Activated T-helper 1 cell treated with anti-CD3 and anti-CD28 coated beads, Interleukin-2, amount 50 U/mL, for 16 hours (primary cell): ENCODE measurements at regions not wholly inside any gene's neighbourhood (a gene's known extent, or its start where the extent isn't known, plus 50 kb on each side); places are given as distances from the start of the nearest gene placed in this dataset.

ENCODE experiments used
- DNase-seq, 2 donors: peaks; one replicate each; pipeline ENCODE4 v3.0.0-alpha.2; 2020; ENCODE audit warnings: low read depth in 1 of 2, low spot score in 1 of 2

- DNase-seq: no peak
Observed at GRCh38 chr13:74820809-74821208, 661.2 kb downstream of the TBC1D4 start.

GRCh38 chr13:74819549-74819948, 662.4 kb downstream of the TBC1D4 start:
- DNase-seq: no peak

GRCh38 chr13:74816737-74817136, 665.2 kb downstream of the TBC1D4 start:
- no peak for DNase-seq

GRCh38 chr13:74796157-74796556, 662.0 kb upstream of the KLF12 start:
- no peak for DNase-seq

- DNase-seq: no peak
Observed at GRCh38 chr13:74795526-74795925, 661.3 kb upstream of the KLF12 start.

GRCh38 chr13:74794582-74794981, 660.4 kb upstream of the KLF12 start:
- DNase-seq: no peak

- DNase-seq: no peak
Observed at GRCh38 chr13:74794147-74794546, 659.9 kb upstream of the KLF12 start.

GRCh38 chr13:74784959-74785358, 650.8 kb upstream of the KLF12 start:
- no peak for DNase-seq

- no peak for DNase-seq
Observed at GRCh38 chr13:74778946-74779345, 644.7 kb upstream of the KLF12 start.

- no peak for DNase-seq
Observed at GRCh38 chr13:74778087-74778486, 643.9 kb upstream of the KLF12 start.

- no peak for DNase-seq
Observed at GRCh38 chr13:74774264-74774663, 640.1 kb upstream of the KLF12 start.

GRCh38 chr13:74773248-74773647, 639.0 kb upstream of the KLF12 start:
- DNase-seq: no peak

- no peak for DNase-seq
Observed at GRCh38 chr13:74771964-74772363, 637.8 kb upstream of the KLF12 start.

- DNase-seq: no peak
Observed at GRCh38 chr13:74770361-74770760, 636.2 kb upstream of the KLF12 start.

- no peak for DNase-seq
Observed at GRCh38 chr13:74769333-74769732, 635.1 kb upstream of the KLF12 start.

- no peak for DNase-seq
Observed at GRCh38 chr13:74768521-74769085, 634.4 kb upstream of the KLF12 start.

- DNase-seq: no peak
Observed at GRCh38 chr13:74767050-74767449, 632.8 kb upstream of the KLF12 start.

- no peak for DNase-seq
Observed at GRCh38 chr13:74765955-74766354, 631.8 kb upstream of the KLF12 start.

- DNase-seq: no peak
Observed at GRCh38 chr13:74761801-74762757, 627.9 kb upstream of the KLF12 start.

GRCh38 chr13:74758188-74758587, 624.0 kb upstream of the KLF12 start:
- no peak for DNase-seq

- DNase-seq: no peak
Observed at GRCh38 chr13:74755065-74755464, 620.9 kb upstream of the KLF12 start.

- DNase-seq: no peak
Observed at GRCh38 chr13:74751739-74752138, 617.5 kb upstream of the KLF12 start.
